Breast epithelium (tissue), 3 donors: ENCODE measurements at regions not wholly inside any gene's neighbourhood (a gene's known extent, or its start where the extent isn't known, plus 50 kb on each side); places are given as distances from the start of the nearest gene placed in this dataset.

ENCODE experiments used
- POLR2A ChIP-seq: fragments of 450-650 bp; IDR thresholded peaks from one replicate; pipeline ENCODE4 v1.6.1; 2016; ENCODE audit warnings: antibody characterized with exemption, mild to moderate bottlenecking, moderate library complexity
- POLR2AphosphoS5 ChIP-seq, 3 donors: sonication (generic); formaldehyde crosslinking; IDR thresholded peaks; one replicate each; pipeline ENCODE4 v1.6.1; 2017; ENCODE audit warnings: antibody characterized with exemption in 3 of 3
- TF ChIP-seq, protein P1 (sequence below), 3 donors: fragments of 450-650 bp; IDR thresholded peaks; one replicate each; pipeline ENCODE4 v1.5.1; 2016 to 2017; ENCODE audit warnings: antibody characterized with exemption in 3 of 3, mild to moderate bottlenecking in 3 of 3, moderate library complexity in 3 of 3

DNA sequence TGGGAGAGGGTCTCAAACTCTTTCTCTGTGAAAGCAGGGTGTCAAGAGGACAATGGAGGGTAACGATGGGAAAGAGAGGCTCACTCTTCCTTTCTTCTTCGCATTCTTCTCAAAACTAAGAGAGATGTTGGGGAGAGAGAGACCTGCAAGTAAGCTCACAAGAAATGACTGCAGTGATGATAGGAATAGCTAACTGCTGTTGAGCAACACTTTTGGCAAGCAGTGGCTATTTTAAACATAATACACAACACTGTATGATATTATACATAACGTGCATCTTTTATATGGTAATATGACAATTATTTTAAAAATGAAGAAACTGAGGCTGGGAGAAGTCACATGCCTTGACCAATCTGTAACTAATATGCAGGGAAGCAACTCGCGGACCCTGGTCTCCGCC is 247.5 kb downstream of the CMPK2 start:
- TF ChIP-seq, protein P1, sequence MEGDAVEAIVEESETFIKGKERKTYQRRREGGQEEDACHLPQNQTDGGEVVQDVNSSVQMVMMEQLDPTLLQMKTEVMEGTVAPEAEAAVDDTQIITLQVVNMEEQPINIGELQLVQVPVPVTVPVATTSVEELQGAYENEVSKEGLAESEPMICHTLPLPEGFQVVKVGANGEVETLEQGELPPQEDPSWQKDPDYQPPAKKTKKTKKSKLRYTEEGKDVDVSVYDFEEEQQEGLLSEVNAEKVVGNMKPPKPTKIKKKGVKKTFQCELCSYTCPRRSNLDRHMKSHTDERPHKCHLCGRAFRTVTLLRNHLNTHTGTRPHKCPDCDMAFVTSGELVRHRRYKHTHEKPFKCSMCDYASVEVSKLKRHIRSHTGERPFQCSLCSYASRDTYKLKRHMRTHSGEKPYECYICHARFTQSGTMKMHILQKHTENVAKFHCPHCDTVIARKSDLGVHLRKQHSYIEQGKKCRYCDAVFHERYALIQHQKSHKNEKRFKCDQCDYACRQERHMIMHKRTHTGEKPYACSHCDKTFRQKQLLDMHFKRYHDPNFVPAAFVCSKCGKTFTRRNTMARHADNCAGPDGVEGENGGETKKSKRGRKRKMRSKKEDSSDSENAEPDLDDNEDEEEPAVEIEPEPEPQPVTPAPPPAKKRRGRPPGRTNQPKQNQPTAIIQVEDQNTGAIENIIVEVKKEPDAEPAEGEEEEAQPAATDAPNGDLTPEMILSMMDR (IDR thresholded peaks at IDR 0.05): no peak
- no peak for TF ChIP-seq POLR2A
- no peak for TF ChIP-seq POLR2AphosphoS5 (IDR thresholded peaks at IDR 0.05)
